ENCODE measurements at regions not wholly inside any gene's neighbourhood (a gene's known extent, or its start where the extent isn't known, plus 50 kb on each side); places are given as distances from the start of the nearest gene placed in this dataset.
A peak's percentile ranks its signal among the peaks of the same experiment; 100 is the strongest.
"Not testable (repeated sequence)": the region's sequence is repeated elsewhere in the genome, so short reads cannot be mapped to it uniquely, and the experiment has no call there.

- DNase-seq (ENCODE audit: extremely low read depth, insufficient read length), result no peak
- no peak for TF ChIP-seq CTCF (IDR thresholded peaks at IDR 0.05; ENCODE audit: insufficient read depth, low read length, poor library complexity, severe bottlenecking)
- H3K4me3 ChIP-seq (replicated peaks; ENCODE audit: low read depth, low read length), result no peak overlapping the region
- no peaks in the 10 kb centered on the region for H3K36me3 ChIP-seq (ENCODE audit: control insufficient read depth, insufficient read depth, low read length)
- H3K27me3 ChIP-seq (replicated peaks; ENCODE audit: control insufficient read depth, insufficient read depth, low read length), result no peaks in the 10 kb centered on the region; the same call in 1 of the 2 replicates
Measured at GRCh38 chr22:25318081-25318823, 98.8 kb downstream of the CRYBB2 start.

- TF ChIP-seq CTCF (IDR thresholded peaks at IDR 0.05; ENCODE audit: insufficient read depth, low read length, poor library complexity, severe bottlenecking), result no peak
Measured at GRCh38 chr22:25327018-25327755, 107.7 kb downstream of the CRYBB2 start.

GRCh38 chr22:25331050-25331449, 111.6 kb downstream of the CRYBB2 start:
- H3K4me3 ChIP-seq (replicated peaks; ENCODE audit: low read depth, low read length), result no peak overlapping the region
- TF ChIP-seq CTCF (IDR thresholded peaks at IDR 0.05; ENCODE audit: insufficient read depth, low read length, poor library complexity, severe bottlenecking), result no peak
- no peak for DNase-seq (ENCODE audit: extremely low read depth, insufficient read length)
- H3K27me3 ChIP-seq (replicated peaks; ENCODE audit: control insufficient read depth, insufficient read depth, low read length), result no peaks in the 10 kb centered on the region
- no peaks in the 10 kb centered on the region for H3K36me3 ChIP-seq (ENCODE audit: control insufficient read depth, insufficient read depth, low read length)

More at GRCh38 chr22:25327018-25327755, 107.7 kb downstream of the CRYBB2 start:
- Histone ChIP-seq H3K4me3 (replicated peaks; ENCODE audit: low read depth, low read length) (no peak overlapping the region), H3K36me3 (ENCODE audit: control insufficient read depth, insufficient read depth, low read length) (no peaks in the 10 kb centered on the region), H3K27me3 (replicated peaks; ENCODE audit: control insufficient read depth, insufficient read depth, low read length) (no peaks in the 10 kb centered on the region)
- DNase-seq (ENCODE audit: extremely low read depth, insufficient read length), result no peak

GRCh38 chr22:25331911-25332310, 112.5 kb downstream of the CRYBB2 start:
- not testable (repeated sequence) for H3K4me3 ChIP-seq (replicated peaks; ENCODE audit: low read depth, low read length); DNase-seq (ENCODE audit: extremely low read depth, insufficient read length); H3K27me3 ChIP-seq (replicated peaks; ENCODE audit: control insufficient read depth, insufficient read depth, low read length); H3K36me3 ChIP-seq (ENCODE audit: control insufficient read depth, insufficient read depth, low read length)

GRCh38 chr22:25332386-25332785, 112.9 kb downstream of the CRYBB2 start:
- H3K27me3 ChIP-seq (replicated peaks; ENCODE audit: control insufficient read depth, insufficient read depth, low read length), result no peaks in the 10 kb centered on the region
- DNase-seq (ENCODE audit: extremely low read depth, insufficient read length), result no peak
- H3K36me3 ChIP-seq (ENCODE audit: control insufficient read depth, insufficient read depth, low read length), result no peaks in the 10 kb centered on the region
- no peak overlapping the region for H3K4me3 ChIP-seq (replicated peaks; ENCODE audit: low read depth, low read length)
- no peak for TF ChIP-seq CTCF (IDR thresholded peaks at IDR 0.05; ENCODE audit: insufficient read depth, low read length, poor library complexity, severe bottlenecking)

GRCh38 chr22:25334162-25334490, 114.7 kb downstream of the CRYBB2 start:
- peak; percentile 77 for TF ChIP-seq CTCF (IDR thresholded peaks at IDR 0.05; ENCODE audit: insufficient read depth, low read length, poor library complexity, severe bottlenecking)
- Histone ChIP-seq H3K4me3 (replicated peaks; ENCODE audit: low read depth, low read length) (no peak overlapping the region), H3K27me3 (replicated peaks; ENCODE audit: control insufficient read depth, insufficient read depth, low read length) (no peaks in the 10 kb centered on the region), H3K36me3 (ENCODE audit: control insufficient read depth, insufficient read depth, low read length) (no peaks in the 10 kb centered on the region)
- DNase-seq (ENCODE audit: extremely low read depth, insufficient read length), result no peak

GRCh38 chr22:25334631-25335030, 115.2 kb downstream of the CRYBB2 start:
- DNase-seq (ENCODE audit: extremely low read depth, insufficient read length); H3K36me3 ChIP-seq (ENCODE audit: control insufficient read depth, insufficient read depth, low read length); H3K27me3 ChIP-seq (replicated peaks; ENCODE audit: control insufficient read depth, insufficient read depth, low read length); H3K4me3 ChIP-seq (replicated peaks; ENCODE audit: low read depth, low read length): not testable (repeated sequence)

- not testable (repeated sequence) for DNase-seq (ENCODE audit: extremely low read depth, insufficient read length)
Measured at GRCh38 chr22:25335276-25335675, 115.8 kb downstream of the CRYBB2 start.

GRCh38 chr22:25340536-25340935, 121.1 kb downstream of the CRYBB2 start:
- not testable (repeated sequence) for H3K4me3 ChIP-seq (replicated peaks; ENCODE audit: low read depth, low read length)

More at GRCh38 chr22:25335276-25335675, 115.8 kb downstream of the CRYBB2 start:
- not testable (repeated sequence) for H3K36me3 ChIP-seq (ENCODE audit: control insufficient read depth, insufficient read depth, low read length); H3K4me3 ChIP-seq (replicated peaks; ENCODE audit: low read depth, low read length); H3K27me3 ChIP-seq (replicated peaks; ENCODE audit: control insufficient read depth, insufficient read depth, low read length)

More at GRCh38 chr22:25340536-25340935, 121.1 kb downstream of the CRYBB2 start:
- not testable (repeated sequence) for H3K27me3 ChIP-seq (replicated peaks; ENCODE audit: control insufficient read depth, insufficient read depth, low read length); H3K36me3 ChIP-seq (ENCODE audit: control insufficient read depth, insufficient read depth, low read length); DNase-seq (ENCODE audit: extremely low read depth, insufficient read length)

Data from GM06990 (cell line).